Mammary epithelial cell (primary cell): ENCODE measurements at regions not wholly inside any gene's neighbourhood (a gene's known extent, or its start where the extent isn't known, plus 50 kb on each side); places are given as distances from the start of the nearest gene placed in this dataset.

Experiments
- EZH2 ChIP-seq: IDR thresholded peaks from 2 replicates; pipeline ENCODE4 v1.6.1; 2012; ENCODE audit warnings: low read length, inconsistent platforms, borderline replicate concordance
- TF ChIP-seq, protein P1 (sequence below), 2 donors: IDR thresholded peaks in 1 of 2; conservative IDR thresholded peaks in 1 of 2; 2 replicates each; pipeline ENCODE4 v1.5.1; 2011 to 2012; ENCODE audit warnings: inconsistent platforms in 2 of 2, low read length in 2 of 2, mild to moderate bottlenecking in 2 of 2, control low read depth in 1 of 2, low read depth in 1 of 2; ENCODE audit not compliant: insufficient read depth in 1 of 2; ENCODE audit errors: extremely low read depth in 1 of 2

DNA sequence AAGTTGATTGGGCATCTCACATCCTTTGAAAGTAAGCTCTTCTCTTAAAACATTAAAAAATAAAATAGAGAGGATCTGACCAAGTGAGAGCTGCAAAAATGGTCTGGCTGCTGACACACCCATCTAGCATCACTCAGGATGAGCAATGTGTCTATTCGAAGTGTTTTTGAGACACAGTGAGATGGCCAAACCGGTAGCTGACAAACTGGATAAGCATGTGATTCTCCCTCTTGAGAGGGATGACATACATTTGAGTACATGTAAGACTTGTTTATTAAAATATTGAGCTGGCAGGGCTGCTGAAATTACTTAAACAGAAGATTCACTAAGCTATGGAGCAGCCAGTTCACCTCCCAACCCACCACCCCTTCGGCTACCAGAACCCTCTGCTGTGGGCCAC is 333.9 kb downstream of the ADRA2A start:
- TF ChIP-seq, protein P1, sequence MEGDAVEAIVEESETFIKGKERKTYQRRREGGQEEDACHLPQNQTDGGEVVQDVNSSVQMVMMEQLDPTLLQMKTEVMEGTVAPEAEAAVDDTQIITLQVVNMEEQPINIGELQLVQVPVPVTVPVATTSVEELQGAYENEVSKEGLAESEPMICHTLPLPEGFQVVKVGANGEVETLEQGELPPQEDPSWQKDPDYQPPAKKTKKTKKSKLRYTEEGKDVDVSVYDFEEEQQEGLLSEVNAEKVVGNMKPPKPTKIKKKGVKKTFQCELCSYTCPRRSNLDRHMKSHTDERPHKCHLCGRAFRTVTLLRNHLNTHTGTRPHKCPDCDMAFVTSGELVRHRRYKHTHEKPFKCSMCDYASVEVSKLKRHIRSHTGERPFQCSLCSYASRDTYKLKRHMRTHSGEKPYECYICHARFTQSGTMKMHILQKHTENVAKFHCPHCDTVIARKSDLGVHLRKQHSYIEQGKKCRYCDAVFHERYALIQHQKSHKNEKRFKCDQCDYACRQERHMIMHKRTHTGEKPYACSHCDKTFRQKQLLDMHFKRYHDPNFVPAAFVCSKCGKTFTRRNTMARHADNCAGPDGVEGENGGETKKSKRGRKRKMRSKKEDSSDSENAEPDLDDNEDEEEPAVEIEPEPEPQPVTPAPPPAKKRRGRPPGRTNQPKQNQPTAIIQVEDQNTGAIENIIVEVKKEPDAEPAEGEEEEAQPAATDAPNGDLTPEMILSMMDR (conservative IDR thresholded peaks at IDR 0.05 in 1 of 2, IDR thresholded peaks at IDR 0.05 in 1 of 2; ENCODE audit: extremely low read depth in 1 of 2, insufficient read depth in 1 of 2, low read depth in 1 of 2, low read length in 2 of 2): no peak
- no peak for TF ChIP-seq EZH2
